ENCODE measurements at regions not wholly inside any gene's neighbourhood (a gene's known extent, or its start where the extent isn't known, plus 50 kb on each side); places are given as distances from the start of the nearest gene placed in this dataset.

GRCh38 chr5:116764941-116765340 lies 190.3 kb upstream of the SEMA6A start:
- TF ChIP-seq, protein P1, sequence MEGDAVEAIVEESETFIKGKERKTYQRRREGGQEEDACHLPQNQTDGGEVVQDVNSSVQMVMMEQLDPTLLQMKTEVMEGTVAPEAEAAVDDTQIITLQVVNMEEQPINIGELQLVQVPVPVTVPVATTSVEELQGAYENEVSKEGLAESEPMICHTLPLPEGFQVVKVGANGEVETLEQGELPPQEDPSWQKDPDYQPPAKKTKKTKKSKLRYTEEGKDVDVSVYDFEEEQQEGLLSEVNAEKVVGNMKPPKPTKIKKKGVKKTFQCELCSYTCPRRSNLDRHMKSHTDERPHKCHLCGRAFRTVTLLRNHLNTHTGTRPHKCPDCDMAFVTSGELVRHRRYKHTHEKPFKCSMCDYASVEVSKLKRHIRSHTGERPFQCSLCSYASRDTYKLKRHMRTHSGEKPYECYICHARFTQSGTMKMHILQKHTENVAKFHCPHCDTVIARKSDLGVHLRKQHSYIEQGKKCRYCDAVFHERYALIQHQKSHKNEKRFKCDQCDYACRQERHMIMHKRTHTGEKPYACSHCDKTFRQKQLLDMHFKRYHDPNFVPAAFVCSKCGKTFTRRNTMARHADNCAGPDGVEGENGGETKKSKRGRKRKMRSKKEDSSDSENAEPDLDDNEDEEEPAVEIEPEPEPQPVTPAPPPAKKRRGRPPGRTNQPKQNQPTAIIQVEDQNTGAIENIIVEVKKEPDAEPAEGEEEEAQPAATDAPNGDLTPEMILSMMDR (IDR thresholded peaks at IDR 0.05) = no peak
- no peak for TF ChIP-seq POLR2AphosphoS5 (IDR thresholded peaks at IDR 0.05; ENCODE audit: insufficient read depth in 1 of 2, low read depth in 1 of 2)

Data from vagina (tissue), 2 donors.